IPS-18a (cell line): ENCODE measurements at regions not wholly inside any gene's neighbourhood (a gene's known extent, or its start where the extent isn't known, plus 50 kb on each side); places are given as distances from the start of the nearest gene placed in this dataset.

Experiments used
- H3K27ac ChIP-seq: one replicate; pipeline ENCODE4 v1.5.1; 2013; ENCODE audit warnings: low read length
- H3K27me3 ChIP-seq: one replicate; pipeline ENCODE4 v1.6.1; 2013; ENCODE audit warnings: mild to moderate bottlenecking, low read length; ENCODE audit not compliant: control insufficient read depth, insufficient read depth
- H3K36me3 ChIP-seq: one replicate; pipeline ENCODE4 v1.6.1; 2013; ENCODE audit warnings: low read depth, low read length; ENCODE audit not compliant: control insufficient read depth
- H3K4me1 ChIP-seq: one replicate; pipeline ENCODE4 v1.6.1; 2013; ENCODE audit warnings: low read depth, low read length; ENCODE audit not compliant: control insufficient read depth
- H3K4me3 ChIP-seq: one replicate; pipeline ENCODE4 v1.5.1; 2013; ENCODE audit warnings: low read length
- H3K9ac ChIP-seq: one replicate; pipeline ENCODE4 v1.6.1; 2013; ENCODE audit warnings: mild to moderate bottlenecking, low read length, moderate library complexity
- H3K9me3 ChIP-seq: one replicate; pipeline ENCODE4 v1.6.1; 2013; ENCODE audit warnings: low read depth, low read length; ENCODE audit not compliant: control insufficient read depth

GRCh38 chr7:106418094-106418493 is 133.3 kb upstream of the NAMPT start:
- Histone ChIP-seq H3K4me3 (no peak overlapping the region), H3K27ac (no peak overlapping the region)

GRCh38 chr7:106417273-106417902 is 132.6 kb upstream of the NAMPT start:
- Histone ChIP-seq H3K27me3 (no peaks in the 10 kb centered on the region), H3K4me1 (peaks cover 4% of the 10 kb centered on the region), H3K9ac (no peak overlapping the region), H3K27ac (no peak overlapping the region), H3K9me3 (no peaks in the 10 kb centered on the region), H3K36me3 (no peaks in the 10 kb centered on the region), H3K4me3 (no peak overlapping the region)

More at GRCh38 chr7:106418094-106418493, 133.3 kb upstream of the NAMPT start:
- Histone ChIP-seq H3K4me1 (peaks cover 4% of the 10 kb centered on the region), H3K36me3 (no peaks in the 10 kb centered on the region), H3K9ac (no peak overlapping the region), H3K27me3 (no peaks in the 10 kb centered on the region), H3K9me3 (no peaks in the 10 kb centered on the region)

- H3K27me3 ChIP-seq = no peaks in the 10 kb centered on the region
- no peak overlapping the region for H3K27ac ChIP-seq
- H3K9ac ChIP-seq = no peak overlapping the region
- H3K9me3 ChIP-seq = no peaks in the 10 kb centered on the region
- H3K4me1 ChIP-seq = peaks cover 4% of the 10 kb centered on the region
- H3K36me3 ChIP-seq = no peaks in the 10 kb centered on the region
- no peak overlapping the region for H3K4me3 ChIP-seq
These were observed 131.6 kb upstream of the NAMPT start for GRCh38 chr7:106416430-106416829.

- Histone ChIP-seq H3K4me1 (peaks cover 4% of the 10 kb centered on the region), H3K9ac (no peak overlapping the region), H3K27me3 (no peaks in the 10 kb centered on the region), H3K4me3 (no peak overlapping the region), H3K9me3 (no peaks in the 10 kb centered on the region), H3K27ac (no peak overlapping the region), H3K36me3 (no peaks in the 10 kb centered on the region)
These were observed 130.7 kb upstream of the NAMPT start for GRCh38 chr7:106415433-106415832.

GRCh38 chr7:106413446-106413845 is 128.7 kb upstream of the NAMPT start:
- no peak overlapping the region for H3K4me3 ChIP-seq
- no peaks in the 10 kb centered on the region for H3K36me3 ChIP-seq
- no peaks in the 10 kb centered on the region for H3K27me3 ChIP-seq
- H3K4me1 ChIP-seq = peaks cover 4% of the 10 kb centered on the region
- H3K27ac ChIP-seq = no peak overlapping the region
- no peak overlapping the region for H3K9ac ChIP-seq
- no peaks in the 10 kb centered on the region for H3K9me3 ChIP-seq

- Histone ChIP-seq H3K4me1 (peaks cover 8% of the 10 kb centered on the region), H3K4me3 (no peak overlapping the region), H3K27ac (no peak overlapping the region), H3K9ac (no peak overlapping the region), H3K27me3 (no peaks in the 10 kb centered on the region), H3K9me3 (no peaks in the 10 kb centered on the region), H3K36me3 (no peaks in the 10 kb centered on the region)
These were observed 120.9 kb upstream of the NAMPT start for GRCh38 chr7:106405697-106406141.

GRCh38 chr7:106402898-106403297 is 118.1 kb upstream of the NAMPT start:
- no peaks in the 10 kb centered on the region for H3K36me3 ChIP-seq
- no peak overlapping the region for H3K4me3 ChIP-seq
- no peak overlapping the region for H3K9ac ChIP-seq
- H3K9me3 ChIP-seq = no peaks in the 10 kb centered on the region
- no peak overlapping the region for H3K27ac ChIP-seq
- no peaks in the 10 kb centered on the region for H3K27me3 ChIP-seq
- H3K4me1 ChIP-seq = peaks cover 9% of the 10 kb centered on the region

GRCh38 chr7:106400923-106401322 is 116.1 kb upstream of the NAMPT start:
- H3K9ac ChIP-seq = no peak overlapping the region
- no peak overlapping the region for H3K4me3 ChIP-seq
- no peak overlapping the region for H3K27ac ChIP-seq
- no peaks in the 10 kb centered on the region for H3K9me3 ChIP-seq
- H3K36me3 ChIP-seq = no peaks in the 10 kb centered on the region
- peaks cover 9% of the 10 kb centered on the region for H3K4me1 ChIP-seq
- no peaks in the 10 kb centered on the region for H3K27me3 ChIP-seq

GRCh38 chr7:106398786-106399185 is 114.0 kb upstream of the NAMPT start:
- H3K9ac ChIP-seq = no peak overlapping the region
- peaks cover 9% of the 10 kb centered on the region for H3K4me1 ChIP-seq
- H3K9me3 ChIP-seq = no peaks in the 10 kb centered on the region
- no peaks in the 10 kb centered on the region for H3K36me3 ChIP-seq
- H3K4me3 ChIP-seq = no peak overlapping the region
- no peak overlapping the region for H3K27ac ChIP-seq
- no peaks in the 10 kb centered on the region for H3K27me3 ChIP-seq

GRCh38 chr7:106397994-106398393 is 113.2 kb upstream of the NAMPT start:
- H3K36me3 ChIP-seq = no peaks in the 10 kb centered on the region
- no peaks in the 10 kb centered on the region for H3K9me3 ChIP-seq
- no peak overlapping the region for H3K9ac ChIP-seq
- H3K4me1 ChIP-seq = peaks cover 9% of the 10 kb centered on the region
- no peak overlapping the region for H3K4me3 ChIP-seq
- no peaks in the 10 kb centered on the region for H3K27me3 ChIP-seq
- no peak overlapping the region for H3K27ac ChIP-seq

- no peak overlapping the region for H3K27ac ChIP-seq
- no peak overlapping the region for H3K4me3 ChIP-seq
These were observed 109.7 kb upstream of the NAMPT start for GRCh38 chr7:106394526-106394925.

GRCh38 chr7:106393564-106394251 is 108.9 kb upstream of the NAMPT start:
- H3K27me3 ChIP-seq = no peaks in the 10 kb centered on the region
- no peak overlapping the region for H3K9ac ChIP-seq
- no peaks in the 10 kb centered on the region for H3K9me3 ChIP-seq
- no peaks in the 10 kb centered on the region for H3K36me3 ChIP-seq
- no peak overlapping the region for H3K27ac ChIP-seq
- H3K4me3 ChIP-seq = no peak overlapping the region
- no peaks in the 10 kb centered on the region for H3K4me1 ChIP-seq

More at GRCh38 chr7:106394526-106394925, 109.7 kb upstream of the NAMPT start:
- H3K27me3 ChIP-seq = no peaks in the 10 kb centered on the region
- no peak overlapping the region for H3K9ac ChIP-seq
- no peaks in the 10 kb centered on the region for H3K9me3 ChIP-seq
- H3K4me1 ChIP-seq = no peaks in the 10 kb centered on the region
- H3K36me3 ChIP-seq = no peaks in the 10 kb centered on the region
